Posterior cingulate gyrus (tissue), 11 donors: ENCODE measurements at regions not wholly inside any gene's neighbourhood (a gene's known extent, or its start where the extent isn't known, plus 50 kb on each side); places are given as distances from the start of the nearest gene placed in this dataset.

Experiments used
- DNase-seq, 10 donors: peaks; one replicate each; pipeline versions ENCODE4 v3.0.0 to v3.0.0-alpha.2; 2020 to 2021; ENCODE audit warnings: mixed read lengths in 3 of 10
- intact Hi-C: fragments of 100-400 bp; cut with DNase I; formaldehyde crosslinking; loops from one replicate; pipeline ENCODE4 v1.15.1; 2023

DNA sequence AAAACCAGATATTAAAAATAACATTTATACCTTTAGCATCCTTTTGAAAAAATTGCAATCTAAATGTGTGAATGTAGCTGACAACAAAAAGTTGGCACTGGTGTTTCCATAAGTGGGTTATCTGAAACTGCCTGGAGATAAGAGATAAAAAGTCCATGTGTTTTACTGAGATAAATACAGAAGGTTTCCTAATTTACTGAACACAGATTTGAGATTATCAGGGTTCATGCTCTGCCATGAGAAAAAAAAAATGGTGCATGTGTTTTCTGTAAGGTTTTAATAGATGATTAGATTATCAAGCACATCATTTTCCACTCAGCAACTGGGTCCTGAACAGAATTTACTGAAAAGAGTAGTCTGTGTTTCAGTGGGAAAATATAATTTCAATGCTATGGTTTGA is 326.2 kb upstream of the SLIT2 start:
- intact Hi-C loops, result no loop called here
- DNase-seq, result no peak

DNA sequence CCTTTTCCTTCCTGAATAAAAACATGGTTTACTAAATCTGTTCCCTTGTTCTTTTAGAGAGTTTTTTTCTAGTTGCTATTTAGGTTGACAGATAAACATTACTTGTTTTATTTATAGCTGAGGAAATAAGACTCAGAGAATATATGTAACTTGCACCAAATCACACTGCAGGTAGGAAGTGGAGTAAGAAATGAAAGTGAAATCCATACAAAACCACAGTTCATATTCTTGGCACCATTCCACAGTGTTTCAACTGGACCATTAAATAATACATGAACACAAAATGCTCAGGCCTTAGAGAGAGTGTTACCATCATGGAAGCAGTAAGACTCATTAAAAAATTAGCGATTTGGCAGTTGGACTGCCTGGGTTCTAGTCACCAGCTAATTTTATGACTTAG is 326.9 kb upstream of the SLIT2 start:
- intact Hi-C loops, result no loop called here
- no peak for DNase-seq

DNA sequence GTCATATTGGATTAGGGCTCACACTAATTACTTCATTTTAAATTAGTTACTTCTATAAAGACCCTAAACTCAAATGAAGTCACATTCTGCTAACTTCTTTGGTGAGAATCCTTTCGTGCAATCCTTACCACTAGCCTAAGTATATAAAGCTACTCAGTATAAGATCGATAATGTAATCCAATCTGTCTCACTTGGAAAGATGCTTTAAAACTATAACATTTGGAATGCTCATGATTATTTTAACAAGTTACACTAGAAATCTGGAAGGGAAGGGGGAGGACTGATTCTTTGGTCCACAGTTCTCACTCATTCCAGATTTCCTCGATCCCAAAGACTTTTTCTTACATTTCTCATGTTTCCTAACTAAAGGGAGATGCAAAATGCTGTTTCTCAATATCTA is 336.4 kb upstream of the SLIT2 start:
- DNase-seq, result no peak
- intact Hi-C loops, result no loop called here

DNA sequence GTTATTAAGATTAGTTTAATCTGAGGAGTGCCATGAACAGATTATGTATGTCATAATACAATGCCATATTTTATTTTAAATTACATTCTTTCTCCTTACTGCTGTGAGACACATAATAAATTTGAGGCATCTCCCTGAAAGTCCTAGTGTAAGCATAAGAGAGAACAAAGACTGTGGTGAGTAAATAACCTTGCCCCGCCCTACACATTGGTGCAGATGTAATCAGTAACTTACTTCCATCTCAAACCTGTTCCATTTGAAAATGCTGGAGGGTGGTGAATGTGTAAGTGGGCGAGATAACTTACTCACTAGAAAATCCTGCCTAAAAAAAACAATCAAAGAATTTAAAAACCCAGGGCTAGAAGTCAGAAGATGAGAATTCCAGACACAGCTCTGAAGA is 338.1 kb upstream of the SLIT2 start:
- intact Hi-C loops, result no loop called here
- DNase-seq, result no peak

DNA sequence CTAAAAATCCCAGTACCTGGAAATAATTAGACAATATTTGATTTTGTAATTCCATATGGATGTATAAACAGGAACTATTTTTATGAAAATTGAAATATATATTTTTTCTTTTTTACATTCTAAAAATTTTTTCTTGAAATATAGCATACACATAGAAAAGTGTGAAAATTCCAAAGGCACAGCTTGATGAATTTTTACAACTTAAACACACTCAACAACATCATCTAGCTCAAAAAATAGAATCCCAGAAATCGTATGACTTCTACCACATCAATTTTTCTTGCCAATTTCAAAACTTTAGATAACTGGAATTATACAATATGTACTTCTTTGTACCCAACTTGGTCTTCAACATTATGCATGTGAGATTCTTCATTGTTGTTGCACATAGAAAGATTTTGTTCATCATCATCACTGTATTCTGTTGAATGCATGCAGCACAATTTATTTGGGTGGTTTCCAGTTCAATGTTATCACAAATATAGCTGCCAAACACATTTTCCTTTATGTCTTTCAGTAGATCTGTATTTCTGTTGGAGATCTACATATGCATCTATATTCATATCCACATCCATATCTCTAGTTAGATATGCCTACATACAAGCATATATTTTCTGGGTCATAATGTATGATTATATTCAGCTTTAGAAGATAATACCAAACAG is 340.7 kb upstream of the SLIT2 start:
- intact Hi-C loops, result no loop called here
- no peak for DNase-seq

DNA sequence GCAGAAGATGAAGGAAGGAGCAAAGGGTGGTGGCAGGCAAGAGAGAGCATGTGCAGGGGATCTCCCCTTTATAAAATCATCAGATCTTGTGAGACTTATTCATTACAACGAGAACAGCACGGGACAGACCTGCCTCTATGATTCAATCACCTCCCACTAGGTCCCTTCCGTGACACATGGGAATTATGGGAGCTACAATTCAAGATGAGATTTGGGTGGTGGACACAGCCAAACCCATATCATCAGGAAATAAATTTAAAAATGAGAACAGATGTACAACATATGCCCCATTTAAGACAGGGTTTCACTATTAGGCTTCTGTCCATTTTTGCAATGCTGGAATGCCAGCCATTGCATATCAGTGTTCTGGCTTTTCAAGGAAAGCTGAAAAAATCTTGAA is 346.7 kb upstream of the SLIT2 start:
- intact Hi-C loops, result no loop called here

DNA sequence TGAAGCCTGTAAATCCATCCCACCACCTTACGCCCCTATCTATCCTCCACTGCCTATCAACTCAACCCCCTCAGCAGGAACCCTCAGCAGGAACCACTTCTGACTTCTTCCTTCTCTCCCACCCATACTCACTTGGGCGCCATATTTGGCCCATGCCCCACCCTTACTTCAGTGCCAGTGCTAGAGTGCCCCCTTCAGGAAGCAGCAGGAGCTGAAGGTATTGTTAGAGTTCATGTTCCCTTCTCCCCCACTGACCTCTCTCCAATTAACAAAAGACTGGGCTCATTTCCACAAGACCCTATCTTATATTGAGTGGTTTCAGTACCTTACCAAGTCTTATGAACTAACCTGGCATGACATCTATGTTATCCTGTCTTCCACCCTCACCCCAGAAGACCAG is 363.1 kb upstream of the SLIT2 start:
- no peak for DNase-seq
- intact Hi-C loops, result no loop called here

More for the DNA sequence above, 346.7 kb upstream of the SLIT2 start:
- no peak for DNase-seq

DNA sequence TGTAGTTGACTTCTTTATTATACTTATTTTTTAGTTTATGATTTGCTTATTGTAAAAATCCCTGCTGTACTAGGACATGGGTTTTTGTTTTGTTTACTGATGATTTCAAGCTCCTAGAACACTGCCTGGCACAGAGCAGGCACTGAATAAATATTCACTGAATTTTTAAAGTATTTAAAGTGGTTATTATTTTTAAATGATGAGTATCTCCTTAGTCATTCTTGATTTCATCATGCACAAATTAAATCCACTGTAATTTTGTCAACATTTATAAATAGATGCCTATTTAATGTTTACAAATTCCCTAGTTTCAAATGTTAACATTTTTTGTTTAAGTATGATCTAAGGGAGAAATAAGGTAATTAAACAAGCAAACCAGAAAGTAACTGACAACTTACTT is 367.9 kb upstream of the SLIT2 start:
- intact Hi-C loops, result no loop called here
- DNase-seq, result no peak

DNA sequence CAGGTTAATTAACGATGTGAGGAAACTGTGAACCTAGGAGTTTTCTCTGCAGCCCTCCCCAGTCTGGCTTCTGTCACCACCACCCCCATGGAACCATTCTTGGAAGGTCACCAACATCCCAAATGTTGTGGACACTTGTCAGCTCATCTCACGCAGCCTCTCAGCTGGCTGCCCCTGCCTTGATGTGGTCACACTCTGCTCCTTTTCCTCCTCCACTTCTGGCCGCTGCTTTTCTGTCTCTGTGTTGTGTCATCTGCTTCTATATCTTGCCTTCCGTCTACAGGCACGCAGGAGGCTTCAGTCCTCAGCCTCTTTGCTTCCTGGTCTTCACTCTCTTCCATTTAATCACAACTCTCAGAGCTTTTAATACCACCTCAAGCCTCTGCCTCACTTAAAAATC is 371.5 kb upstream of the SLIT2 start:
- intact Hi-C loops, result no loop called here
- DNase-seq, result no peak

DNA sequence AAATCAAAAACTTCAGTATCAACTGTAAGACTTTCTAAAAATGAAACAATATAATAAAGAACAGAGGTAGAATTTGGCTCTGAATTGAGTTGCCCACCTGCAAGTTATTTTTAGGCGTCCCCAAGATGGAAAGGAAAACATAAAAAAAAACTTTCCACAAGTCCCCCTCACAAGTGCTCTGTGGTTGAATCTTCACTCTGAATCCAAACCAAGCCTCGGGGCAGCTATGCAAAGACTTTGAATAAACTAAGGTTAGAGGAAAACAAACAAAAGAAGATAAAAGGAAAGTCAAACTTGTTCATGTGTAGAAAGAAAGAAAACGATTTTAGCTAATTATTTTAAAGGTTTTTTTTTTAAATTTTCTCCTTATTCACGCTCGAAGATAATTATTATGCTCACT is 372.4 kb upstream of the SLIT2 start:
- intact Hi-C loops, result no loop called here

DNA sequence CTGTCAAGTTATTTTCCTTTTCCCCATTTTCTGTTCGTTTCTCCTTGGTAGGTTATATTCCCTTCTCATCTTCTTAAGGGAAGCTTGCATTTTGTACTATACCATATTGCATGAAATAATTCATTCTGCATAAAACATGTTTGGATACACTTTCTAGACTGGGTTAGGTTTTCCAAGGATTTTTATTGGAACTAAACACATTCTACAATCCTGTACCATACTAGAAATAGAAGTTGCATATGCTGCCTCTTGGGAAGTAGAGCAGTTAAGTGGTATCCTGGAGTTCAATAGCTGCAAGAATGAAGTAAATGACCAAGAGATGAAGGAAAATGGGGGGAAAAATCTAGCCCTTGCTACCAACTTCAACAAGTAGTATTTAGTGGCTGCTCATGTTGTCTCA is 393.7 kb upstream of the SLIT2 start:
- intact Hi-C loops, result no loop called here
- no peak for DNase-seq

More for the DNA sequence above, 372.4 kb upstream of the SLIT2 start:
- DNase-seq, result no peak

DNA sequence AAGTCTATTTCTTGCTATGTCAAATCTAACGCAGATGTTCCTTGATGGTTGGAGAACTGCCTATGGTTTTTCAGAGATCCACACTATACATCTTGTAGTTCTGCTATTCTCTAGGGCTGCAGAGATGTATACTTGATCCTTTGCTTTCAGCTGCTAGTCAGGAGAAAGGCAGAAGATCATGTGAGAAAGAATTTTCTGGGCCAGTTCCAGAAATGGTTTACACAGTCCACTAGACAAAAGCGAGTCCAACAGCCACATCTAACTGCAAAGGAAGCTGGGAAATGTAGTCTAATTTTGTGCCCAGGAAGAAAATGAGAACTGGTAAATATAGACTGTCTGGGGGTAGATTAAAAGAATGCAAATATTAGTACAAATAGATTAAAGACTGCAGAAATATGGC is 394.3 kb upstream of the SLIT2 start:
- no peak for DNase-seq
- intact Hi-C loops, result no loop called here

DNA sequence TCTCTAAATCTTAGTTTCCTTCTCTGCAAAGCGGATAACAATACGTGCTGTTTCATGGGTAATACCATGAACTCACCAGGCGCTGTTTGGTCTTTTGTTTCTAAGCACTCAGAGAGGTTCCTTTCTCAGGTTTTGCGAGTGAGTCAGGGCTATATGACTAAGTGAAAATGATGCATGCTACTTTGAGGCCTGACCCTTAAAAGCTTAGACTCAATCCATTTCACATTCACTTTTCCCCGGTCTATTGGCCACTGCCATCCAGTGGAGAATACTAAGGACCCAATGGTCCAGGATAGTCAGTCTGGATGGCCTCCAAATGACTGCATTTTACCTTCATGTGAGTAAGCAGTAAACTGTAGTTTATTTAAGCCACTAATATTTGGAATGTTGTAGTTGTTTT is 400.8 kb upstream of the SLIT2 start:
- DNase-seq, result no peak
- intact Hi-C loops, result no loop called here

DNA sequence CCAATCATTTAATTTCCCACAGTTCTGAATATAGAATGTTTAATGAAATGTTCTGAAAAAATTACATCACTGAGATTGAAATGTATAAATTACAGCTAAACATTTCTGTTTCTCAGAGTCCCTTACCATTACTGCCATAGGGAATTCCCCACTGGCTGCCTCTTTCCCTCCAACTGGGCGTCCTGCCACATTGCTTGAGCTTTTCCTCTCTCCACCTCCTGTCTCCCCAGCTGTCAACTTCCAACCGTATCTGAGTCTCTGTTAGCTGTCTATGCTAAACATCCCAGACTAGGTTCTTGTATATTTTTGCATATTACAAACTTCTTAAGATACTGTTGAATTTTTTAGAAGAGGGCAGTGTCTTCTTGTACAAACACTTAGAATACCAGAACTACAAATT is 407.3 kb upstream of the SLIT2 start:
- intact Hi-C loops, result no loop called here
- DNase-seq, result peak in 1 of 10 donors; percentile 2

DNA sequence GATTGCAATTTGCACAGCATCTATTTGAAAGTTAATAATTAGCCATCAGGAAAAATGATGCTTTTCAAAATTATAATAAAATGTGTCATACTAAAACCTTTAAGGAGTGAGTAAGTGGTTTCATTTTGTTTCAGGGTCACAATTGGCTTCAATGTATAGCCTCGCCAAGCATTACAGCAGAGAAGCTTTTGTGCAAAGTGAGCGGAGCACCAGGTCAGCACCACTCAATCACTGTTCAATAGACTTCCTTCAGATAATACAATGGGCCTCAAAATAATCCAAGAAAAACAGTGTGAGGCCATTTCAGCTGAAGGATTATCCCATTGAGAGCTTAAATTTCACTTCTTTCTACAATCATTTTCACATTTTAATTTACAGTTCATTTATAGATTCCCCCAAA is 409.2 kb upstream of the SLIT2 start:
- intact Hi-C loops, result no loop called here
- no peak for DNase-seq

DNA sequence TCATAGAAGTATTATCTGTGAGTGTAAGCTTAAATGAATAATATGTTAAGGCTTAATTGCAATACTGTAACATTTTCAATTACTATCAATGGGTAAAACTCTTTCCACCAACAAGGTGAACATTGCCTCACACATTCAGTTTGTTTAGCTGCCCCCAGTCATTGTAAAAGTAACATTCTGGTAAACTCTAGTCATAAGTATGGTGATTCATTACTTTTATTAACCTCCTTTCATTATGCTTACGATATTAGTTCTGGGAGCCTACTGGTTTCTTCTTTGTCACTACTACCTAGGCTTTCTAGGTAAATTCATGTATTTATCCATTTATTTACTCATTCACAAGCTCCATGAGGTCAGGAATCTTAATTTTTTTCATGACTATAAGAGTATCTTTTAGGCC is 412.8 kb upstream of the SLIT2 start:
- no peak for DNase-seq
- intact Hi-C loops, result no loop called here

DNA sequence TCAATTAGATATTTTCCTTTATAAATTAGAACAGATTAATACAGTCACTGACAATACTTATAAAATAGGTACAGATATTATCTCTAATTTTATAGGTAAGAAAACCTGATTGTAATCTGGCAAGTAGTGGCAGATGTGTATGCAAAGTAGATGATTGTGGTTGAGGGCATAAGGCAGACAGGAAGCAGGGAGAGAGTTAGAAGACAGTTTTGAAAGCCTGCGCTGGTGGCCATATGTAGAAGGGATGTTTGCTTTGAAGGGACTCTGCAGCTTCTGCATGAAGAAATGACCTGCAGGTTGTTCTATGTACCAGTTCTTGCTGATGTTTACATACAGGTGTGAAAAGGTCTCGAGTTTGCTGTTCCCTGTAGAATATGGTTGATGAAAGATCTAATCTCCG is 416.3 kb upstream of the SLIT2 start:
- DNase-seq, result no peak
- intact Hi-C loops, result no loop called here

DNA sequence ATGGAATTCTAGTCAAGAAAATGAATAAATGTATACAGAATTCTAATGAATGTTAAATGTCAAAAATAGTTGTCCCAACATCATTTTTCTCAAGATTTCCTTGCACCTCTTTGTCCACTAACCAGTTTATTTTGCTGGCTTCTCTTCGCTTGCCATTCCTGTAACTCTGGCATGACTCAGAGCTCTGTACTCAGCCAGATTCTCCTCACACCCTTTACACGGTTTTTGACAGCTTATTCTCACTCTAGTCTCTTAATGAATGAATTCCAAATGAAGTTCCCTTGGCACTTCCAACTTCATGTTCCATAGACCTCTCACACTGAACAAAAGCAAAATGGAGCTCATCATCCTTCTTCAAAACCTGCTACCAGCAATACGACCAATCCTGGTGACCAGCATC is 419.3 kb upstream of the SLIT2 start:
- intact Hi-C loops, result no loop called here
- DNase-seq, result no peak

DNA sequence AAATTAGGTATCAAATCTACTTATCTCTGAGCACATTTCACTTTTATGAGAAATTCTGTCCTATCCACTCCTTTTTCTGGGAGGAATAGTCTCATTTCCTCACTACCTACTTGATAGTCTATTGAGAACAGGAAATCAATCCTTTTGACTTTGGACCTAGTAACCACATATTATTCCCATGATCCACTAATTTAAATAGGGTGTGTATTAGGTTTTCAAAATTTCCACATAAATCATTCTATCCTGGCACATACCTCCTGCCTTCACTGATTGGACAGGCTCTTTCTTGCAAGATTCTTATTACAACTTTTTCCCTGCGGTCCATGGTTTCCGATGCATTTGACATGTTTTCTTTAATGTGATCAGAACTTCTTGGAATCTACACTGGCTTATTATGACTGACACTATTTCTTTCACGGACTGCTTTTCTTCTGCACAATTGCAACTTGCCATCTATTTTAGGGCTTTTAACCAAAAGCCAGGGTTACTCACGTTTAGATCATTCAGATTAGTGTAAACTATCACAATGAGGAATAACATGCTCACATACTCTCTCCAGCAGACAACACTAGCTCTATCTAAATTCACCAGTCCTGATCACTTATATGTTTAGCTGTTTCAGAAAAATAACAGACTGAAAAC is 419.9 kb upstream of the SLIT2 start:
- DNase-seq, result no peak
- intact Hi-C loops, result no loop called here

DNA sequence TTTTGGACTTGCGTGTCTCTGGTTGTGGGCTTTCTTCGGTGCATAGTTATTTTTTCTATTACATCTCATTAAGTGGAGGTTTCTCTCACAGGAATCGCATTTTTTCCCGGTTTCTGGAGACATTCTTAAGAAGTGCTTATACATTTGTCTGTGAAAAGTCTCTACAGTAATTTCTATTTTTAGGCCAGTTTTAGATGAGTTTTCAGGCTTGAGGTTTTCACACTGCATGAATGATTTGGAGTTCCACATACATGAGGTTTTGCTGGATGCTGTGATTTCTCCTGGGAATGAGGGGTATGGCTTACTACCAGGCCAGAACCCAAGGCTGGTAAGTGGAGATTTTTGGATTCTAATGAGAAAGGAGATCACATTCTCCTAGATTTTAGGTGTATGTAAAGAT is 422.6 kb upstream of the SLIT2 start:
- intact Hi-C loops, result no loop called here
- DNase-seq, result no peak

DNA sequence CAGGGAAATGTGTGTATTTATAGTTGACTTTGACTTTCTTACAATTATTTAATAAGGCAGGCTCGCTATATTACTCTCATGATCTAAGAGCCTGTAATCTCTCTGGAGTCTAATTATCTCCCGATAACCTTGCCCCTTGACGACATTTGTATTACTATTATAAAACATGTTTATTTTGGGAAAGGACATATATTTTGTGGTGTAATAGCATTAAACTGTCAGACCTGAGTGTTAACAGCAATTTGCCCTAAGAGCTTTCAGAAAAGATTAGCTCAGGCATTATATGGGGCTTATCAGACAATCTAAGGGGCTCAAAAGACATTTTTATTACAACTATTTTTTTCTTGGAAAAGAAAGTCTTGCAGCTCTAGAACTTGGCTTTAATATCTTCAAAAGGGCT is 427.9 kb upstream of the SLIT2 start:
- intact Hi-C loops, result no loop called here
- DNase-seq, result no peak

DNA sequence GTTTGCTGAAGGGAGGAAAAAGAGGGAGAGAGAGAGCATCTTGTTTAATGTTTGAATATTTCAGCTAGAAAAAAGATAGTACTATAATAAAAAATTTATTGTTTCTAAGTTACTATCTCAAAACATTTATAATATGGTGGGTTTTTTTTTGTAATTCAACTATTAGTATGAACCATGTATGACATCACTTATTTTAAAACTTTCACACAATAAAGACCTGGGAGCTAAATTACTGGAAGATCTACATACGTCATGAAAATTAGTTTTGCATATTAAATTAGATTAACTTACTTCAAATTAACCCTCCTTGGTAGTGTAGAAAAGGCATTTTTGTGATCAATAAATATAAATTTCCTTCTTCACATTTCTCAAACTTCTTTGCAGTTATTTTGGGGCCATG is 432.0 kb upstream of the SLIT2 start:
- DNase-seq, result no peak
- intact Hi-C loops, result no loop called here

DNA sequence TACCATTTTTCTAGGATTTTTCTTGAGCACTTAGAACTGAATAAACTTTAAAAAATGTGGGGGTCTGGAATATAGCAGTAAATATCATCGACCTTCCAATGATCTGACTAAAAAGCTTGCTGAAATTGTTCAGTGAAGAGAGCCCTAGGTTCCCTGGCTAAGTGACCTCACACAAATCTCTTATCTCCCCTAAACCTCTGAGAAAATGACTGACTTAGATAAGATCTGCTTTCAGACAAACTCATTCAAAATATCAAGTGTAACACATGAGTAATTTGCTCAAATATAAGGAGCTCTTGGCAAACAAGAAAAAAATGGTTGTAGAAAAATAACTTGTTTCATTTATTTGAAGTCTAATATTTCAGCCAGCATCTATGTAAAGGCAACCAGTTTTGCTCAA is 441.7 kb upstream of the SLIT2 start:
- no peak for DNase-seq

More for the DNA sequence above, 441.7 kb upstream of the SLIT2 start:
- intact Hi-C loops, result no loop called here
